ENCODE measurements at regions not wholly inside any gene's neighbourhood (a gene's known extent, or its start where the extent isn't known, plus 50 kb on each side); places are given as distances from the start of the nearest gene placed in this dataset.

- no peak for DNase-seq (ENCODE audit: low read depth in 4 of 4, low spot score in 2 of 4)
Observed at GRCh38 chr5:67407979-67408378, 211.4 kb upstream of the CD180 start.

GRCh38 chr5:67405755-67406154 is 209.2 kb upstream of the CD180 start:
- DNase-seq (ENCODE audit: low read depth in 4 of 4, low spot score in 2 of 4) = no peak

GRCh38 chr5:67405101-67405364 is 208.4 kb upstream of the CD180 start:
- DNase-seq (ENCODE audit: low read depth in 4 of 4, low spot score in 2 of 4) = no peak

- no peak for DNase-seq (ENCODE audit: low read depth in 4 of 4, low spot score in 2 of 4)
Observed at GRCh38 chr5:67404256-67405100, 207.9 kb upstream of the CD180 start.

GRCh38 chr5:67402526-67402925 is 205.9 kb upstream of the CD180 start:
- DNase-seq (ENCODE audit: low read depth in 4 of 4, low spot score in 2 of 4) = no peak

GRCh38 chr5:67401172-67401571 is 204.6 kb upstream of the CD180 start:
- DNase-seq (ENCODE audit: low read depth in 4 of 4, low spot score in 2 of 4) = no peak

- no peak for DNase-seq (ENCODE audit: low read depth in 4 of 4, low spot score in 2 of 4)
Observed at GRCh38 chr5:67400752-67401151, 204.2 kb upstream of the CD180 start.

GRCh38 chr5:67395790-67396418 is 199.3 kb upstream of the CD180 start:
- DNase-seq (ENCODE audit: low read depth in 4 of 4, low spot score in 2 of 4) = no peak

GRCh38 chr5:67393211-67393610 is 196.6 kb upstream of the CD180 start:
- no peak for DNase-seq (ENCODE audit: low read depth in 4 of 4, low spot score in 2 of 4)

- no peak for DNase-seq (ENCODE audit: low read depth in 4 of 4, low spot score in 2 of 4)
Observed at GRCh38 chr5:67390935-67391334, 194.3 kb upstream of the CD180 start.

- no peak for DNase-seq (ENCODE audit: low read depth in 4 of 4, low spot score in 2 of 4)
Observed at GRCh38 chr5:67383451-67383850, 186.9 kb upstream of the CD180 start.

GRCh38 chr5:67381236-67381880 is 184.8 kb upstream of the CD180 start:
- DNase-seq (ENCODE audit: low read depth in 4 of 4, low spot score in 2 of 4) = no peak

GRCh38 chr5:67380431-67380830 is 183.8 kb upstream of the CD180 start:
- no peak for DNase-seq (ENCODE audit: low read depth in 4 of 4, low spot score in 2 of 4)

- DNase-seq (ENCODE audit: low read depth in 4 of 4, low spot score in 2 of 4) = no peak
Observed at GRCh38 chr5:67379753-67380152, 183.2 kb upstream of the CD180 start.

GRCh38 chr5:67378256-67378655 is 181.7 kb upstream of the CD180 start:
- no peak for DNase-seq (ENCODE audit: low read depth in 4 of 4, low spot score in 2 of 4)

- no peak for DNase-seq (ENCODE audit: low read depth in 4 of 4, low spot score in 2 of 4)
Observed at GRCh38 chr5:67377631-67378030, 181.0 kb upstream of the CD180 start.

GRCh38 chr5:67375606-67376005 is 179.0 kb upstream of the CD180 start:
- DNase-seq (ENCODE audit: low read depth in 4 of 4, low spot score in 2 of 4) = no peak

- DNase-seq (ENCODE audit: low read depth in 4 of 4, low spot score in 2 of 4) = no peak
Observed at GRCh38 chr5:67374378-67374777, 177.8 kb upstream of the CD180 start.

- DNase-seq (ENCODE audit: low read depth in 4 of 4, low spot score in 2 of 4) = no peak
Observed at GRCh38 chr5:67373518-67373917, 176.9 kb upstream of the CD180 start.

- DNase-seq (ENCODE audit: low read depth in 4 of 4, low spot score in 2 of 4) = no peak
Observed at GRCh38 chr5:67372887-67373286, 176.3 kb upstream of the CD180 start.

GRCh38 chr5:67371924-67372323 is 175.3 kb upstream of the CD180 start:
- no peak for DNase-seq (ENCODE audit: low read depth in 4 of 4, low spot score in 2 of 4)
